Fibroblast of skin of scalp (primary cell): ENCODE measurements at regions not wholly inside any gene's neighbourhood (a gene's known extent, or its start where the extent isn't known, plus 50 kb on each side); places are given as distances from the start of the nearest gene placed in this dataset.
"Not testable (repeated sequence)": the region's sequence is repeated elsewhere in the genome, so short reads cannot be mapped to it uniquely, and the experiment has no call there.

Experiments used
- DNase-seq: peaks from one replicate; pipeline ENCODE4 v3.0.0-alpha.2; 2013

GRCh38 chr2:55811048-55811447, 112.5 kb downstream of the EFEMP1 start:
- DNase-seq = no peak

- DNase-seq = no peak
Observed at GRCh38 chr2:55810622-55811020, 113.0 kb downstream of the EFEMP1 start.

DNA sequence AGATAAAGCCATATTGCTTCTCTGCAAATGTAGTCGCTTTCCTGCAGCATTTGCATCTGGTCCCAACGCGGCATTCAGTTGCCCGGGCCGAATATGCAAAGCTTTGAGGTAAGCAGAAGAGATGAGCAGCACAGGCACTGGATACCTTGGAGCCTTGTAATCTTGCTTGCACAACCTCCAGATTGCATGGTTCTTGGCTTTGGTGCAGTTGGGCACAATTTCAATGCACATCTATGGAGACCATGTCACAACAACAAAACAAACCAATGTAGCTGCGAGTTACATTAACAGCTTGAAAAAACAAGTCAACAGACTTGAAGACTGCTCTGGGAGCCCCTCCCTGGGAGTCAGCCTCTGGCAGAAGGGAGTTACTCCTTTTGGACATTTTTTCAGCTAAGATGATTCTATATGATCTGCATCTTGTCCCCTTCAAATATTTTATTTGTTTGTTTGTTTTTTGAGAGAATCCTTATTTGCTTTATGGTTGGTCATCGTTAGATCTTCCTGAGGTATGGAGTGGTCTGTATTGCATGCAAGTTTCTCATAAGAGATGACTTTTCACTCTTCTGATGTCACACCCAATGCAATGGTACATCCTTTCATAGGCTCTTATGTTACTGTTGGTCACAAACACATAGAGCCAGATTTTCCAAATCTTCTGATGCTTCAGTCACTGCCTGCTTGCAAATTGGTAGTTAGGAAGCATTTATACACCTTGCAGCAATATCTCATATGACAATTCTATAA, 113.5 kb downstream of the EFEMP1 start:
- DNase-seq = no peak

- no peak for DNase-seq
Observed at GRCh38 chr2:55807900-55808299, 114.3 kb upstream of the PNPT1 start.

DNA sequence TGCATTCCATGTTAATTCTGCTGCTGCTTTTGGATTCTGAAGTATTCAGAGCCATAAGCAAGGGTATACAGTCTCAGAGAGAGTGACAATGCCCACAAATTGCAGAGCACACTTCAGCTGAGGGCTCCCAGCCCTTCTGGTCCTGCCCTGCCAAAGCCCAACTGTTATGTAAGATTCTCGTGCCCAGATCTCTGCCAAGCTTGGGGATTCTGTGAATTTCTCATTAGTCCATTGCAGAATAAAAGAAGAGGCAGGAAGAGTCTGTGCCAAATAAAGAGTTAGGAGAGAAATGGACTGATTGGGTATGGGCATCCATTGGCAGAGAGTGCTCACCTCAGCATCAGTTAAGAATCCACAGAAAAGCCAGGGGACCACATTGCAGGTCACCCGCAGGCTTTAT, 112.0 kb upstream of the PNPT1 start:
- no peak for DNase-seq

DNA sequence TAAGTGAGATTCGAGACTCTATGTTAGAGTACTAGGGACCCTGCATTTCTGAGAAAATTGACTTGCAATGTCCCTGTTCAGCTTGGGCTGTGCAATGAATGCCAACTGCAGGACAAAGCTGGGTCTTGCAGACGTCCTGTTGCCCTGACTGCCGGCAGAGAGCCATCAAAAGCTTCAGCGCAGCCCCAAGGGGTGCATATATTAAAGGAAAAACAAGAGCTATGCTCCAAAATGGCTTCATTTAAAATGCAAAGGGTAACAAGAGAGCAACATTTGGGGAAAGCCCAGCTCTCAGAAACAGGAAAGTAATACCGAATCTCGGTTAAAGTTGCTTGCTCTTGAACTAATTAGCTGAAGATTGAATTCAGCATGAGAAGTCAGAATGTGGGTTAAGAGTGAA, 110.9 kb upstream of the PNPT1 start:
- DNase-seq = no peak

- DNase-seq = no peak
Observed at GRCh38 chr2:55802067-55802466, 108.4 kb upstream of the PNPT1 start.

DNA sequence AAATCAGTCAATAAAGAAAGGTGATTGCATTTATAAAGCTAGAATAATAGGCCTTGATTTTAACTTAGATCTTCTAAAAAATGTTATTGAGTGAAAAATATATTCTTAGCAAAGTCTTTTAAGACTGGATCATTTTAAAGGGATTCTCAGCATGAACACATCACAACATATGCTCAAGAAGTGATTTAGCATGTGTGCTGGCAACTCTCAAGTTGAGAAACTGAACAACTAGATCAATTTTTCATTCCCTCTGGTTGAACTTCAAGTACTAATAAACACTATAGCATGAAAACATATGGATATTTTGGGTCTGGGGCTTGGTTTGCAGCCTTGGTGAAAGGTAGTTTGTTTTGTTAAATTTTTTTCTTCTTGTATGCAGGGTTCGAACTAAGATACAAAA, 107.8 kb upstream of the PNPT1 start:
- no peak for DNase-seq

GRCh38 chr2:55799624-55800023, 106.0 kb upstream of the PNPT1 start:
- not testable (repeated sequence) for DNase-seq

- no peak for DNase-seq
Observed at GRCh38 chr2:55796121-55796520, 102.5 kb upstream of the PNPT1 start.

DNA sequence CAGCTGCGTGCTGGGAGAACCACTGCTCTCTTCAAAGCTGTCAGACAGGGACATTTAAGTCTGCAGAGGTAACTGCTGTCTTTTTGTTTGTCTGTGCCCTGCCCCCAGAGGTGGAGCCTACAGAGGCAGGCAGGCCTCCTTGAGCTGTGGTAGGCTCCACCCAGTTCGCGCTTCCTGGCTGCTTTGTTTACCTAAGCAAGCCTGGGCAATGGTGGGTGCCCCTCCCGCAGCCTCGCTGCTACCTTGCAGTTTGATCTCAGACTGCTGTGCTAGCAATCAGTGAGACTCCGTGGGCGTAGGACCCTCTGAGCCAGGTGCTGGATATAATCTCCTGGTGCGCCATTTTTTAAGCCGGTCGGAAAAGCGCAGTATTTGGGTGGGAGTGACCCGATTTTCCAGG, 100.0 kb upstream of the PNPT1 start:
- not testable (repeated sequence) for DNase-seq

DNA sequence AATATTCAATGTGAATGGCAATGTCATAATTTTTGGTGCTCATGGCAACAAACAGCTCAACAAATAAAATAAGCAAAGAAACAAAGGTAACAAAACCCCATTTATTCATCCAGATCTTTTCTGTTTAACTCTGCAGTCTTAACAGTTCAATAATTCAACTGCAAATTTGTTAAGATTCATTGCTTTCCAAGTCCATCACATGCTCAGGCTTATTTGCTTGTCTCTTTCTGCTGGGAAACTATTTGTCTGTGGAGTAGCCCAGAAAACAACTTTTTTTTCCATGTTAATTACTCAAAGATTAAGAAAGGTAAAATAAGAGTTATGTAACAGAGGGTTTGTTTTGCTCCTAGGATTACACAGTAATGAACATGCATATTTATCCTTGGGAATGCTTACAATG, 92.6 kb upstream of the PNPT1 start:
- no peak for DNase-seq

DNA sequence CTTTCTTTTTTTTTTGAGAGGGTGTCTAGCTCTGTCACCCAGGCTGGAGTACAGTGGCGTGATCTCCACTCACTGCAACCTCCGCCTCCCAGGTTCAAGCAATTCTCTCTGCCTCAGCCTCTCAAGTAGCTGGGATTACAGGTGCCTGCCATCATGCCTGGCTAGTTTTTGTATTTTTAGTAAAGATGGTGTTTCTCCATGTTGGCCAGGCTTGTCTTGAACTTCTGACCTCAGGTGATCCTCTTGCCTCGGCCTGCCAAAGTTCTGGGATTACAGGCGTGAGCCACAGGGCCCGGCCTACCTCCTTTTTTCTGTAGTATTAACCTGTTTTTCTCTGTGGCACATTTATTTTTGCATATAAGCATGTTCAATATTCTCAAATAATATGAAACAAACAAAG, 90.1 kb upstream of the PNPT1 start:
- not testable (repeated sequence) for DNase-seq

- DNase-seq = no peak
Observed at GRCh38 chr2:55782528-55783173, 89.0 kb upstream of the PNPT1 start.

DNA sequence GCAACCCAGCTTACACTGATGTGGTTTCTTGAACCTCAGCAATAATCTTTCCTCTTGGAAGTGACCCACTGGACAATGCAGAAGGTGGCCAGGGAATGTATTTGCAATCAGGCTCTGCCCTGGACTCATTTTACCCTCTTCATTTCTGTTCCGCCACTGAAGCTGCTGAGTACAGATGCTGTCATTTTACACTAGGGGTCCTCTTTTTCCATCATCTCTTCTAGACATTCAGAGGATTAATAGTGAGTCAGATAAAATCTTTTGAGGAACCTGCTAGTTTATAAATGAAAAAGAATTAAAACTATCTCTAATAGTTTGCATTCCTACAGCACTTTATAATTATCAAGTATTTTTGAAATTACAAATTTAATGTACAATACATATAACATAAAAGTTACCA, 87.9 kb upstream of the PNPT1 start:
- peak; percentile 25 for DNase-seq

GRCh38 chr2:55780697-55781096, 87.1 kb upstream of the PNPT1 start:
- DNase-seq = no peak

DNA sequence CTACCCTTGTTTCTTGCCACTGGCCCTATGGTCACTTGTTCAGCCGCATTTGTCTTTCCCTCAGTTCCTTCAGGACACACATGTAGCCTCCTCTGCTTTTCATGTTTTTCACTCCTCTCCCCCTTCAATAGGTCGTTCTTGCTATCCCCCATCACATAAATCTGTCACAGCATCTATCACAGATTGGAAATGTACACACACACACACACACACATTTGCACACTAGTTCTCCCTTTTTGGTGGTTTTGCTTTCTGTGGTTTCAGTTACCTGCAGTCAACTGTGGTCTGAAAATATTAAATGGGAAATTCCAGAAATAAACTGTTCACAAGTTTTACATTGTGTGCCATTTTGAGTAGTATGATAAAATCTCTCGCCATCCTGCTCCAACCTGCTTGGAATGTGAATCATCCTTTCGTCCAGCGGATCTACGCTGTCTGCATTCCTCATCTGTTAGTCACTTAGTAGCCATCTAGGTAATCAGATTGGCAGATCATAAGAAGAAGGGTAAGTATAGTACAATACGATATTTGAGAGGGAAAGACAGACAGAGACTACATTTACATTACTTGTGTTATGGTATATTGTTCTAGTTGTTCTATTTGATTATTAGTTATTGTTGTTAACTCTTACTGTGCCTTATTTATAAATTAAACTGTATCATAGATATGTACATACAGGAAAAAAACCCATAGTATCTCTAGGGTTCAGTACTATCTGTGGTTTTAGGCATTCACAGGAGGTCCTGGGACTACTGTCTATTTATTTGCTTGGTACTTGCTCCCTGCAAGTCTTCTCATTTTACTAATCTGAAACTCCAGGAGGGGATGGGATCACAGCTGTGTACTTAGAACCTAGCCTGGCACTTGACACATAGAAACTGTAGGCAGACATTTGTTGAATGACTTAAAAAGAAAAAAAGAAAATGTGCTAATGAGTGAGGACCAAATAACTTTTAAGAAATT, 86.1 kb upstream of the PNPT1 start:
- peak; percentile 53 for DNase-seq

DNA sequence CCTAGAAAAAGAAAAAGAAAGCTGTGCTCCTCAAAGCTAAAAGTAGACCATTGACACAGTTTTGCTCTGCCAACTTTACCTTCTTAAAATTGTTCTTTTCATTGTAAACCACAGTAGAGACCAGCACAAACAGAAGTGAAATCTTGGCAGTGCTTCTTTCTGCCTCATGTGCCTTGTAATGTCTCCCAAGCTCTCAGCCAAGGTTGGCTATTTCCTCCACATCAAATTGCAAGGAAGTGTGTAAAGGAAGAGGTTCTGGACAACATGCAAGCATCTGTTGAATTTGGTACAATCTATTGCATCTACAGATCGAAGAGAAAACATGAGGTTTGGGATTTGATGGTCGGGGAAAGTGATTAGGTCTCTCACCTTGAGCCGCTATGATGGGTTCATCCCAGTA, 83.3 kb upstream of the PNPT1 start:
- no peak for DNase-seq

GRCh38 chr2:55776479-55776878, 82.8 kb upstream of the PNPT1 start:
- DNase-seq = no peak

DNA sequence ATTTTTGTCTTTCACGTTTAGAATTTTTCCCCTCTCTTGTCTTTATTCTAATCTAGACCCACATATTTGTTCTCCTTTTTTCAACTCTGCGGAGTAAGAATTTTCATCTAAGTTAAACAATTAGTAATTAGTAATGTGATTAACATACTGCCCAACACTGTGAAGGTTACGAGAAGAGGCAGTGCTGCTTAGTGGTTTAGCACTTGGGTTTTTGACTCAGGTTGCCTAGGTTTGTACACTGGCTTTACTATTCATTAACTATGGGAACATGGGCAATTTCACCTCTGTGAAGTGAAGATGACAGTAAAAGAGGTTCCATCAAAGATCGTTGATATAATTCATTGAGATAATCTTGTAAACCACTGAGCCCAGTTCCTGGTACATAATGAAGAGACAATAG, 82.2 kb upstream of the PNPT1 start:
- no peak for DNase-seq

- DNase-seq = not testable (repeated sequence)
Observed at GRCh38 chr2:55773651-55774050, 80.0 kb upstream of the PNPT1 start.

DNA sequence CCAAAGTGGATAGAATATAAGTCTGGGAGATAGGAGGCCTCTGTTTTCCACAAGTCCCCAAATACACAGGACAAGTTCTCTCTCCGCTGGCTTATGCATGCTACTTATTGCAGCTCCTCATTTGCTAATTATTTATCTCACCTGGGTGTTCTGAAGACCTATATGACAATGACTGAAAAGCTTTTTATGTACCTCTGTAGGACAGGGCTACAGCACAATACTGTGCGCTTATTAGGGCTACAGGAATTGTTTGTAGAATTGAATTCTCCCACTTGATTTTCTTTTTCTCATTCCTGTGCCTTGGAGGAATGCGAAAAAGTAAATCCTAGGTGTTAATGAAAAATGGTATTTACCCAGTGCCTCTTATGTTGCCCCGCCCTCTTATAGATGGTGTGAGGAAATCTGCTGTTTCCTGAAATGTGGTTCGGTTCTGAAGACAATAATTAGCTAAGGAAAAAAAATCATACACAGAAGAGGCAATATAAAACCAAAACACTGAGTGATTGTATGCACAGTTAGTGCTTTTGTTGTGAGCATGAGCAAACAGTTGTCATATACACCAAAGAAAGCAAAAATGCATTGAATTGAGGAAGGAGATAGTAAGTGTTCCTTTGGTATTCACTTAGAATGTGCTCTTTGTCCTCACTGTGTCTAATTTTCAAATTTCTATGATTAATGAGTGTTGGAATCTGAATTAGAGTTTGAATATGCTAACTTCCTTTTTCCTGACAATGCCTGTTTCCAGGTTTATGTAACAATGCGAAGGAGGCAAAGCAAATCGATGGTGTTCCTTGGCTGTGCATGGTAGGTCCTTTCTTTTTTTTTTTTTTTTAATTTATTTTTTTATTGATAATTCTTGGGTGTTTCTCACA, 78.7 kb upstream of the PNPT1 start:
- no peak for DNase-seq
